HCT116 (cell line): ENCODE measurements at regions not wholly inside any gene's neighbourhood (a gene's known extent, or its start where the extent isn't known, plus 50 kb on each side); places are given as distances from the start of the nearest gene placed in this dataset.

Experiments
- ATAC-seq: fragments of 200-7000 bp; cut with Tn5 transposase; 2 replicates; pipeline ENCODE4 v1.9.1; 2020; ENCODE audit warnings: mild to moderate bottlenecking, moderate library complexity
- BruUV-seq: library from RNA; stranded (reverse); fragments of 400-500 nt; replicated peaks from 2 replicates; lab custom pipeline; 2021; lab: Mats Ljungman, UMichigan
- CTCF ChIA-PET: fragments of 300-600 bp; sonication (Branson Sonifier 250); formaldehyde crosslinking; loops from one replicate; lab custom pipeline; 2021; ENCODE audit warnings: antibody characterized with exemption; lab: Charles Lee
- POLR2A ChIA-PET: fragments of 300-600, 350-600 bp; sonication (Branson Sonifier 250); formaldehyde crosslinking; loops from one replicate; lab custom pipeline; 2021; ENCODE audit warnings: antibody characterized with exemption; lab: Charles Lee
- RAD21 ChIA-PET, 2 experiments: fragments of 300-600 bp; sonication (Branson Sonifier 250); formaldehyde crosslinking; loops; one replicate each; lab custom pipeline; 2023; ENCODE audit warnings: low total read pairs in 2 of 2; ENCODE audit not compliant: uncharacterized antibody in 2 of 2, unreplicated experiment in 2 of 2, low non-redundant PET in 1 of 2; lab: Charles Lee
- DNase-seq: peaks from one replicate; pipeline ENCODE4 v3.0.0-alpha.2; 2010; ENCODE audit warnings: low read depth, low spot score
- H2AFZ ChIP-seq: fragments of 200-600 bp; shearing (Covaris generic), sonication (generic); 2 replicates; pipeline ENCODE4 v1.6.1; 2017; ENCODE audit warnings: low read depth, mixed run types, mixed read lengths, antibody characterized with exemption, low read length; ENCODE audit not compliant: poor library complexity, severe bottlenecking
- H3K27ac ChIP-seq: 2 replicates; pipeline ENCODE4 v1.5.1; 2012; ENCODE audit warnings: low read depth, low read length
- H3K27me3 ChIP-seq: fragments of 200-600 bp; sonication (generic); 2 replicates; pipeline ENCODE4 v1.6.1; 2016; ENCODE audit warnings: mixed run types, low read length, mixed read lengths; ENCODE audit not compliant: insufficient read depth
- H3K36me3 ChIP-seq, 2 experiments: fragments of 200-500 bp in 1 of 2; fragments of 200-600 bp in 1 of 2; sonication (Bioruptor generic) in 1 of 2; sonication (generic) in 1 of 2; 2 replicates each; pipeline versions ENCODE4 v1.5.1 to v1.6.1; 2014 to 2016; ENCODE audit warnings: low read length in 2 of 2, inconsistent platforms in 1 of 2, mixed read lengths in 1 of 2, mixed run types in 1 of 2; ENCODE audit not compliant: insufficient read depth in 2 of 2, control insufficient read depth in 1 of 2
- H3K4me1 ChIP-seq, 2 experiments: fragments of 200-600 bp in 1 of 2; sonication (generic) in 1 of 2; 2 replicates each; pipeline versions ENCODE4 v1.5.1 to v1.6.1; 2012 to 2017; ENCODE audit warnings: low read length in 2 of 2, inconsistent platforms in 1 of 2, mild to moderate bottlenecking in 1 of 2, mixed read lengths in 1 of 2, mixed run types in 1 of 2, moderate library complexity in 1 of 2; ENCODE audit not compliant: insufficient read depth in 2 of 2, control insufficient read depth in 1 of 2
- H3K4me2 ChIP-seq: fragments of 200-600 bp; sonication (generic); 2 replicates; pipeline ENCODE4 v1.6.1; 2017; ENCODE audit warnings: mixed run types, low read length, mixed read lengths
- H3K4me3 ChIP-seq, 2 experiments: fragments of 200-600 bp in 1 of 2; sonication (generic) in 1 of 2; replicated peaks in 1 of 2; 2 replicates each; pipeline ENCODE4 v1.5.1; 2011 to 2016; ENCODE audit warnings: low read length in 2 of 2, control low read depth in 1 of 2, low read depth in 1 of 2, mild to moderate bottlenecking in 1 of 2, mixed read lengths in 1 of 2, mixed run types in 1 of 2
- H3K79me2 ChIP-seq: fragments of 200-600 bp; sonication (generic); 2 replicates; pipeline ENCODE4 v1.6.1; 2017; ENCODE audit warnings: mild to moderate bottlenecking, mixed run types, low read length, moderate library complexity, mixed read lengths; ENCODE audit not compliant: insufficient read depth
- H3K9ac ChIP-seq: fragments of 200-600 bp; sonication (generic); 2 replicates; pipeline ENCODE4 v1.6.1; 2016; ENCODE audit warnings: low read length, mixed read lengths
- H3K9me2 ChIP-seq: fragments of 200-600 bp; sonication (generic), shearing (Covaris generic); 2 replicates; pipeline ENCODE4 v1.6.1; 2017; ENCODE audit warnings: mixed run types, mild to moderate bottlenecking, moderate library complexity; ENCODE audit not compliant: insufficient read depth
- H3K9me3 ChIP-seq, 2 experiments: fragments of 200-500 bp in 1 of 2; fragments of 200-600 bp in 1 of 2; sonication (Bioruptor generic) in 1 of 2; sonication (generic) in 1 of 2; 2 replicates each; pipeline ENCODE4 v1.6.1; 2014 to 2017; ENCODE audit warnings: low read length in 2 of 2, mixed read lengths in 2 of 2, inconsistent platforms in 1 of 2, low read depth in 1 of 2, mild to moderate bottlenecking in 1 of 2, mixed run types in 1 of 2, moderate library complexity in 1 of 2; ENCODE audit not compliant: control insufficient read depth in 1 of 2, insufficient read depth in 1 of 2
- H4K20me1 ChIP-seq: fragments of 200-600 bp; sonication (generic), shearing (Covaris generic); 2 replicates; pipeline ENCODE4 v1.6.1; 2017; ENCODE audit warnings: mixed run types, mild to moderate bottlenecking, moderate library complexity; ENCODE audit not compliant: insufficient read depth
- EGR1 ChIP-seq: IDR thresholded peaks from 2 replicates; pipeline ENCODE4 v1.6.1; 2012; ENCODE audit warnings: low read depth
- ELF1 ChIP-seq: IDR thresholded peaks from 2 replicates; pipeline ENCODE4 v1.6.1; 2012; ENCODE audit warnings: low read depth, borderline replicate concordance
- MAX ChIP-seq: IDR thresholded peaks from 2 replicates; pipeline ENCODE4 v1.6.1; 2012
- POLR2A ChIP-seq: IDR thresholded peaks from 2 replicates; pipeline ENCODE4 v1.7.0; 2011; ENCODE audit warnings: borderline replicate concordance; ENCODE audit not compliant: insufficient read depth, insufficient read length; ENCODE audit errors: extremely low read depth
- REST ChIP-seq: IDR thresholded peaks from 2 replicates; pipeline ENCODE4 v1.6.1; 2012; ENCODE audit warnings: low read depth
- SP1 ChIP-seq: IDR thresholded peaks from 2 replicates; pipeline ENCODE4 v1.6.1; 2012; ENCODE audit warnings: low read depth
- SRF ChIP-seq: IDR thresholded peaks from 2 replicates; pipeline ENCODE4 v1.6.1; 2012; ENCODE audit warnings: low read depth
- TCF7L2 ChIP-seq: IDR thresholded peaks from 2 replicates; pipeline ENCODE4 v1.7.0; 2011; ENCODE audit warnings: borderline replicate concordance, inconsistent platforms; ENCODE audit not compliant: insufficient read depth, insufficient read length; ENCODE audit errors: extremely low read depth
- intact Hi-C: fragments of 100-400 bp; cut with micrococcal nuclease; formaldehyde crosslinking; loops from 2 replicates; pipeline ENCODE4 v1.10.0; 2022

GRCh38 chr1:11417162-11417561 is 61.8 kb upstream of the DISP3 start (continued):
- TF ChIP-seq REST: no peak
- TF ChIP-seq SP1: no peak
- TF ChIP-seq ELF1: no peak
- TF ChIP-seq POLR2A: no peak
- TF ChIP-seq EGR1: no peak
- no peak for TF ChIP-seq MAX
- no peak for TF ChIP-seq TCF7L2

DNA sequence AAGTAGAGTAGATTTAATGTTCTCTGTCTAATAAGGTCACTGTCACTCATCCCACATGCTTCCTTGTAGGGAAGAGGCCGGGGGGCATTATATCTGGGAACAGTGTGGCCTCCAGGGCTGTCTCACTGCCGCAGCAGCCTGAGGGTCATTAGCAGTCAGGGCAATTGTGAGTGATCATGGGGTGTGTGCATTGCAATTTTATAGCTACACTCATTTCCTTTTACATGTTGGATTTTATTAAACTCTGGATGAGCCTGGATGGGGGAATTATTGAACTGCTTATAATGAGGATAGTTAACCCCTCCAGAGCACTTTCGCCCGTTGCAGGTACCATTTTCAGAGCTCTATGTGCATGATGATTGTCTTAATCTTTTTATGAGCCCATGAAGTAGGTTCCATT is 60.9 kb upstream of the DISP3 start:
- Histone ChIP-seq H3K9ac (no peak overlapping the region), H3K36me3 (no peaks in the 10 kb centered on the region), H3K9me3 (no peaks in the 10 kb centered on the region), H2AFZ (no peak overlapping the region), H4K20me1 (no peaks in the 10 kb centered on the region), H3K27ac (no peak overlapping the region), H3K79me2 (no peaks in the 10 kb centered on the region), H3K27me3 (peaks cover 4% of the 10 kb centered on the region), H3K4me1 (peaks cover 0 to 3% of the 10 kb centered on the region in 2 experiments; a peak in 1 of 4 replicates), H3K9me2 (no peaks in the 10 kb centered on the region), H3K4me3 (no peak overlapping the region), H3K4me2 (no peak overlapping the region)
- intact Hi-C loops: no loop called here
- RAD21 ChIA-PET: no interaction called here
- no peak for ATAC-seq
- CTCF ChIA-PET: no interaction called here
- no peak for DNase-seq
- TF ChIP-seq ELF1: no peak
- TF ChIP-seq SRF: no peak
- no TSS peak for BruUV-seq
- POLR2A ChIA-PET: no interaction called here
